RWPE1 (cell line): ENCODE measurements at regions not wholly inside any gene's neighbourhood (a gene's known extent, or its start where the extent isn't known, plus 50 kb on each side); places are given as distances from the start of the nearest gene placed in this dataset.

ENCODE experiments used
- CTCF ChIA-PET: fragments of 350-600 bp; sonication (Branson Sonifier 250); formaldehyde crosslinking; extraction: SDS; loops from one replicate; lab custom pipeline; 2021; lab: Yijun Ruan, JAX
- POLR2A ChIA-PET: fragments of 400-600 bp; formaldehyde crosslinking; extraction: SDS; loops from one replicate; lab custom pipeline; 2020; ENCODE audit warnings: antibody characterized with exemption; ENCODE audit not compliant: low non-redundant PET; lab: Yijun Ruan, JAX
- DNase-seq: peaks from one replicate; pipeline ENCODE4 v3.0.0; 2012; ENCODE audit warnings: low spot score
- H3K27ac ChIP-seq: fragments of 450-650 bp; 2 replicates; pipeline ENCODE4 v1.5.1; 2017
- CTCF ChIP-seq: fragments of 450-650 bp; conservative IDR thresholded peaks from 2 replicates; pipeline ENCODE4 v1.5.1; 2017; ENCODE audit warnings: low read depth, mild to moderate bottlenecking

DNA sequence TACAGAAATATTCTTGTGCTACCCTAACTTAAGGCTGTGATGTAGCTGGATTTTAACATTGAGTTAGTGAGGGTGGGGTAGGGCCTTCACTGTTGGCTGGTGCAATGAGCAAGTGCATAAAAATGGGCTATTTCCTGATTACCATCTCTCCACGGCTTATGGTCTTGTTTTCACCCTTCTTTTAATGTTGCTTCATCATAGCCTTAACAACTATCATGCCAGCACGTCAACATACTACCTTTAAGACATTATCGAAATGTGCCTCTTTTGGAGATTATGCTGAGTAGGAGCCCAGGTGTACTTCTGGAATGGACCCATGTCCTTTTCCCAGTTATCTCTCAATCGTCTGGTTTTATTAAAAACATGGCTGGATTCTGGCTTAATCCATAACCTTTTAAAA, 350.9 kb upstream of the ACTBL2 start:
- CTCF ChIA-PET, result interaction anchor here (0.6 kb wide), 1 partner anchor 98 kb away, joined by 3 read pairs; no protein-coding TSS in a partner anchor
- POLR2A ChIA-PET, result no interaction called here

GRCh38 chr5:57832875-57833274, 350.3 kb upstream of the ACTBL2 start:
- ChIA-PET POLR2A (no interaction called here), CTCF (interaction anchor here (0.6 kb wide), 1 partner anchor 99 kb away, joined by 3 read pairs; no protein-coding TSS in a partner anchor)
- no peak for DNase-seq
- no peak for TF ChIP-seq CTCF
- no peak overlapping the region for H3K27ac ChIP-seq

More for the DNA sequence above, 350.9 kb upstream of the ACTBL2 start:
- no peak for TF ChIP-seq CTCF
- no peak overlapping the region for H3K27ac ChIP-seq
- DNase-seq, result no peak

DNA sequence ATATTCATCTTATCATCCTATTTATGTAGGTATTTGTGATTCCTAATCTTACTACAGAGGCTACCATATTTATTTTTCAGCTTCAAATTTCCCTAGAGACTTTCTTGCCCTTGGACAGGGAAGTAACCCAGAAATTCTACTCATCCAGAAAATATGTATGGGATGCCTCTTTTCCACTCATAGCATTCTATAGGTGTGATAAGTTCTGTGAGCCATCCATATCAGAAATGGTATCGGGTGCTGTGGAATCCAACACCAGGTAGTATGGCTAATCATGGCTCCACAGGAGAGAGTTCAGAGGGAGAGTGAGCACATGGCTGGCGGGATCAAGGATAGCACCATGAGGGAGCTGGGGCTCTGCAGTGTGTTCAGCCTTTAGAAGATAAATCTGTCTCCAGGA, 349.3 kb upstream of the ACTBL2 start:
- no peak for TF ChIP-seq CTCF
- CTCF ChIA-PET, result no interaction called here
- no peak overlapping the region for H3K27ac ChIP-seq
- no peak for DNase-seq
- POLR2A ChIA-PET, result no interaction called here

DNA sequence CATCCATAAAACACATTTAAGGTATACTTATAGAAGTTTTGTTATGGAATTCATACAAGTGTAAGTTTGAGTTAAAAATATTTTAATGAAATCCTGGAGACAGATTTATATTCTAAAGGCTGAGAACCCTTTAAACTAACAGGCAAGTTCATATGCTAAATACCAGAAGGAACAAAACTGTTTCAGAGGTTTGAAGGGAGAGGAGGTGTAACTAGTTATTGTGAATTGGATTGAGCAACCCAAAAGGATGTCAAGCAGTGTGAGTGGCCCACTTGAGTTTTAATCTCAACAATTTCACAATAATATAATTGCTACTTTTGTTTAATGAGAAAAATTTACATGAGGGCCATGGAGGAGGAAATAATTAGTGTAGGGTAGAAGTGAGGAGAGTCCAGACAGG, 348.5 kb upstream of the ACTBL2 start:
- no peak overlapping the region for H3K27ac ChIP-seq
- DNase-seq, result no peak
- ChIA-PET POLR2A (no interaction called here), CTCF (no interaction called here)
- TF ChIP-seq CTCF, result no peak

DNA sequence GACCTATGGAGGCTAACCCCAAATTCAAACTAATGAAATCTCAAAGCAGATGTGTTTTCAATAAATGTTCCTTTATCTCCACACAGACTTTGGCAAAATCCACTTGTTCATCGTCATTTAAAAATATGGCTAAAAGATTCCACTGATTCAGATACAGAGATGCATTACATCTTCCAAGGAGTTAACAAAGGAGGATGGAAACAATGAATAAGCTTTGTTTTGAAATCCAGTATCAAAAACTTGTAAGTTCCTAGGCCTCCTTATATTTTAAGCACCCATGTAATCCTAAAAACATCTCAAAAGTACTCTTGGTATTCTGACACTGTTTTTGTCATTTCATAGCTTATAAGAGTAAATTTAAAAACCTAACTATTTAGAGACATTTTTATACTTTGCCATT, 345.6 kb upstream of the ACTBL2 start:
- no peak for TF ChIP-seq CTCF
- CTCF ChIA-PET, result no interaction called here
- POLR2A ChIA-PET, result no interaction called here
- DNase-seq, result no peak
- no peak overlapping the region for H3K27ac ChIP-seq

DNA sequence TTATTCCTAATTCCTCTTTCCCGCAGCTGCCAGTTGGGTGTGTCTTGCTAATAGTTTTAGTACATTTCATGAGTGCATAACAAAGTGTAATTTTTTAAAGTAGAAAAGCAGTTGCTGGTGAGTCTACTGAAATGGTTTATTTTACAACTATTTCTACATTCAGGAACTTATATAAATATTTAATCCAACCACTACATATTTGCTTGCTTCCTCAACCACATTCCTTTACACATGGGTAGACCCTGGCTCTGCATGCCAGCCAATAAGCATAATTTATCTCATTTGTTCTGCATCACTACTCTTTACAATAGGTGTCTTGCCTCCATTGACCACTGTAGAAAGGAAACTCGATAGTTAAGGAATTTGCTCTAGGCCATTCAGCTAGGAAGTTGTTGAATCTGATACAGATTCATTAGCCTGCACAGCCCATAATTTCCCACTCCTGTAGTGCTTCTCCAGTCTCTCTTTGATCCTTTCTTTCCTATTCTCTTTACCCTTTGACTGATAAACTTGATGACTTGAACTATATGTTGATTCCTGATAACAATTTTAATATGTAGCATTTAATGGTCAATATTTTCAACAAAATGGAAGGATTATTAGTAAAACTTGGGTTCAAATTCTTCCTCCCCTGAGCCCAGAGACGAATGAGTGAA, 342.5 kb upstream of the ACTBL2 start:
- ChIA-PET CTCF (interaction anchor here (0.6 to 0.7 kb wide), 2 partner anchors 30 to 995 kb away, joined by 3 to 7 read pairs; no protein-coding TSS in a partner anchor), POLR2A (no interaction called here)
- TF ChIP-seq CTCF, result no peak
- H3K27ac ChIP-seq, result no peak overlapping the region; the same call in 1 of the 2 replicates
- DNase-seq, result peak; percentile 84
